HCT116 (cell line): ENCODE measurements at regions not wholly inside any gene's neighbourhood (a gene's known extent, or its start where the extent isn't known, plus 50 kb on each side); places are given as distances from the start of the nearest gene placed in this dataset.

Experiments
- EZH2 ChIP-seq: fragments of 200-600 bp; sonication (generic); IDR thresholded peaks from 2 replicates; pipeline ENCODE4 v1.6.1; 2017; ENCODE audit warnings: antibody characterized with exemption, mixed run types
- POLR2A ChIP-seq: IDR thresholded peaks from 2 replicates; pipeline ENCODE4 v1.7.0; 2011; ENCODE audit warnings: borderline replicate concordance; ENCODE audit not compliant: insufficient read depth, insufficient read length; ENCODE audit errors: extremely low read depth
- SP1 ChIP-seq: IDR thresholded peaks from 2 replicates; pipeline ENCODE4 v1.6.1; 2012; ENCODE audit warnings: low read depth
- ZNF274 ChIP-seq: fragments of 200-500 bp; sonication (Bioruptor generic); IDR thresholded peaks from 2 replicates; pipeline ENCODE4 v1.6.1; 2014; ENCODE audit warnings: mild to moderate bottlenecking, low read depth, low read length, inconsistent platforms
- TF ChIP-seq, protein P1 (sequence below), 3 experiments: fragments of 200-600 bp in 1 of 3; sonication (generic) in 1 of 3; IDR thresholded peaks in 2 of 3; conservative IDR thresholded peaks in 1 of 3; 2 replicates each; pipeline ENCODE4 v1.5.1; 2012 to 2017; ENCODE audit warnings: low read depth in 2 of 3, low read length in 2 of 3, antibody characterized with exemption in 1 of 3, borderline replicate concordance in 1 of 3, control low read depth in 1 of 3, mild to moderate bottlenecking in 1 of 3, mixed read lengths in 1 of 3, mixed run types in 1 of 3, moderate library complexity in 1 of 3; ENCODE audit not compliant: insufficient read depth in 1 of 3
- TF ChIP-seq, protein P2 (sequence below): IDR thresholded peaks from 2 replicates; pipeline ENCODE4 v1.6.1; 2012
- TF ChIP-seq, protein P3 (sequence below): IDR thresholded peaks from 2 replicates; pipeline ENCODE4 v1.6.1; 2012; ENCODE audit warnings: low read depth
- TF ChIP-seq, protein P4 (sequence below): IDR thresholded peaks from 2 replicates; pipeline ENCODE4 v1.6.1; 2011; ENCODE audit warnings: mild to moderate bottlenecking, low read length, moderate library complexity; ENCODE audit not compliant: insufficient replicate concordance; ENCODE audit errors: extremely low read depth

DNA sequence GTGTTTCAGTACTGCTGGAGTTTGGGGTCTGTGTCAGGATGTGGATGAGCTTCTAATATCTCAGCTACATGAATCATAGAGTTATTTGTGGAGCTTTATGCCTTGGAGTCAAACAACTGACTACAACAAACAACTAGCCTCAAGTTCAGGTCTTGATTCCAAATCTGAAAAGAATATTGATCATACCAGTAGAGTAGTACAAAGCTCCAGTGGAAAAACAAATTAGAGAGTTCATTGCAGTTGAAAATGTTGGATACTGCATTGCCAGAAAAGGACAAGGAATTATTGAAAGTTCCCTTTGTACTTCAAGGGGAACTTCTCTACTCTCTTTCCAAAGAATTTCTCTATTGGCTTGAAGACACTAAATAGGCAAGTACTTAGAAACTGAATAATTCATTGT is 117.6 kb upstream of the CTTNBP2 start:
- TF ChIP-seq ZNF274 (no peak), POLR2A (no peak), EZH2 (no peak), SP1 (no peak)
- TF ChIP-seq, protein P1, sequence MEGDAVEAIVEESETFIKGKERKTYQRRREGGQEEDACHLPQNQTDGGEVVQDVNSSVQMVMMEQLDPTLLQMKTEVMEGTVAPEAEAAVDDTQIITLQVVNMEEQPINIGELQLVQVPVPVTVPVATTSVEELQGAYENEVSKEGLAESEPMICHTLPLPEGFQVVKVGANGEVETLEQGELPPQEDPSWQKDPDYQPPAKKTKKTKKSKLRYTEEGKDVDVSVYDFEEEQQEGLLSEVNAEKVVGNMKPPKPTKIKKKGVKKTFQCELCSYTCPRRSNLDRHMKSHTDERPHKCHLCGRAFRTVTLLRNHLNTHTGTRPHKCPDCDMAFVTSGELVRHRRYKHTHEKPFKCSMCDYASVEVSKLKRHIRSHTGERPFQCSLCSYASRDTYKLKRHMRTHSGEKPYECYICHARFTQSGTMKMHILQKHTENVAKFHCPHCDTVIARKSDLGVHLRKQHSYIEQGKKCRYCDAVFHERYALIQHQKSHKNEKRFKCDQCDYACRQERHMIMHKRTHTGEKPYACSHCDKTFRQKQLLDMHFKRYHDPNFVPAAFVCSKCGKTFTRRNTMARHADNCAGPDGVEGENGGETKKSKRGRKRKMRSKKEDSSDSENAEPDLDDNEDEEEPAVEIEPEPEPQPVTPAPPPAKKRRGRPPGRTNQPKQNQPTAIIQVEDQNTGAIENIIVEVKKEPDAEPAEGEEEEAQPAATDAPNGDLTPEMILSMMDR (IDR thresholded peaks at IDR 0.05 in 2 of 3, conservative IDR thresholded peaks at IDR 0.05 in 1 of 3; ENCODE audit: borderline replicate concordance in 1 of 3, insufficient read depth in 1 of 3, low read depth in 2 of 3, low read length in 2 of 3), result no peak
- TF ChIP-seq, protein P2, sequence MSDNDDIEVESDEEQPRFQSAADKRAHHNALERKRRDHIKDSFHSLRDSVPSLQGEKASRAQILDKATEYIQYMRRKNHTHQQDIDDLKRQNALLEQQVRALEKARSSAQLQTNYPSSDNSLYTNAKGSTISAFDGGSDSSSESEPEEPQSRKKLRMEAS, result no peak
- TF ChIP-seq, protein P3, sequence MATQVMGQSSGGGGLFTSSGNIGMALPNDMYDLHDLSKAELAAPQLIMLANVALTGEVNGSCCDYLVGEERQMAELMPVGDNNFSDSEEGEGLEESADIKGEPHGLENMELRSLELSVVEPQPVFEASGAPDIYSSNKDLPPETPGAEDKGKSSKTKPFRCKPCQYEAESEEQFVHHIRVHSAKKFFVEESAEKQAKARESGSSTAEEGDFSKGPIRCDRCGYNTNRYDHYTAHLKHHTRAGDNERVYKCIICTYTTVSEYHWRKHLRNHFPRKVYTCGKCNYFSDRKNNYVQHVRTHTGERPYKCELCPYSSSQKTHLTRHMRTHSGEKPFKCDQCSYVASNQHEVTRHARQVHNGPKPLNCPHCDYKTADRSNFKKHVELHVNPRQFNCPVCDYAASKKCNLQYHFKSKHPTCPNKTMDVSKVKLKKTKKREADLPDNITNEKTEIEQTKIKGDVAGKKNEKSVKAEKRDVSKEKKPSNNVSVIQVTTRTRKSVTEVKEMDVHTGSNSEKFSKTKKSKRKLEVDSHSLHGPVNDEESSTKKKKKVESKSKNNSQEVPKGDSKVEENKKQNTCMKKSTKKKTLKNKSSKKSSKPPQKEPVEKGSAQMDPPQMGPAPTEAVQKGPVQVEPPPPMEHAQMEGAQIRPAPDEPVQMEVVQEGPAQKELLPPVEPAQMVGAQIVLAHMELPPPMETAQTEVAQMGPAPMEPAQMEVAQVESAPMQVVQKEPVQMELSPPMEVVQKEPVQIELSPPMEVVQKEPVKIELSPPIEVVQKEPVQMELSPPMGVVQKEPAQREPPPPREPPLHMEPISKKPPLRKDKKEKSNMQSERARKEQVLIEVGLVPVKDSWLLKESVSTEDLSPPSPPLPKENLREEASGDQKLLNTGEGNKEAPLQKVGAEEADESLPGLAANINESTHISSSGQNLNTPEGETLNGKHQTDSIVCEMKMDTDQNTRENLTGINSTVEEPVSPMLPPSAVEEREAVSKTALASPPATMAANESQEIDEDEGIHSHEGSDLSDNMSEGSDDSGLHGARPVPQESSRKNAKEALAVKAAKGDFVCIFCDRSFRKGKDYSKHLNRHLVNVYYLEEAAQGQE, result no peak
- TF ChIP-seq, protein P4, sequence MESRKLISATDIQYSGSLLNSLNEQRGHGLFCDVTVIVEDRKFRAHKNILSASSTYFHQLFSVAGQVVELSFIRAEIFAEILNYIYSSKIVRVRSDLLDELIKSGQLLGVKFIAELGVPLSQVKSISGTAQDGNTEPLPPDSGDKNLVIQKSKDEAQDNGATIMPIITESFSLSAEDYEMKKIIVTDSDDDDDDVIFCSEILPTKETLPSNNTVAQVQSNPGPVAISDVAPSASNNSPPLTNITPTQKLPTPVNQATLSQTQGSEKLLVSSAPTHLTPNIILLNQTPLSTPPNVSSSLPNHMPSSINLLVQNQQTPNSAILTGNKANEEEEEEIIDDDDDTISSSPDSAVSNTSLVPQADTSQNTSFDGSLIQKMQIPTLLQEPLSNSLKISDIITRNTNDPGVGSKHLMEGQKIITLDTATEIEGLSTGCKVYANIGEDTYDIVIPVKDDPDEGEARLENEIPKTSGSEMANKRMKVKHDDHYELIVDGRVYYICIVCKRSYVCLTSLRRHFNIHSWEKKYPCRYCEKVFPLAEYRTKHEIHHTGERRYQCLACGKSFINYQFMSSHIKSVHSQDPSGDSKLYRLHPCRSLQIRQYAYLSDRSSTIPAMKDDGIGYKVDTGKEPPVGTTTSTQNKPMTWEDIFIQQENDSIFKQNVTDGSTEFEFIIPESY, result no peak
